H1 (cell line): ENCODE measurements at regions not wholly inside any gene's neighbourhood (a gene's known extent, or its start where the extent isn't known, plus 50 kb on each side); places are given as distances from the start of the nearest gene placed in this dataset.

Experiments used
- CTCF ChIA-PET: fragments of 300-600 bp; sonication (Branson Sonifier 250); formaldehyde crosslinking; loops from one replicate; lab custom pipeline; 2021; ENCODE audit not compliant: partially characterized antibody; lab: Charles Lee
- POLR2A ChIA-PET: fragments of 300-600 bp; sonication (Branson Sonifier 250); formaldehyde crosslinking; loops from one replicate; lab custom pipeline; 2021; ENCODE audit warnings: inconsistent platforms; ENCODE audit not compliant: partially characterized antibody; lab: Charles Lee
- DNase-seq, 2 experiments: peaks; one replicate each; pipeline versions ENCODE4 v3.0.0 to v3.0.0-alpha.2; 2010 to 2022; ENCODE audit warnings: low spot score in 2 of 2, low read depth in 1 of 2, mixed read lengths in 1 of 2
- FAIRE-seq: peaks from 2 replicates; lab custom pipeline; 2011; peaks lifted over from hg19 to GRCh38; lab: Jason Lieb, UNC
- H2AFZ ChIP-seq: 2 replicates; pipeline ENCODE4 v1.8.1; 2012; ENCODE audit warnings: low read length, inconsistent platforms
- H2AK5ac ChIP-seq: 2 replicates; pipeline ENCODE4 v1.6.1; 2013; ENCODE audit warnings: low read depth, low read length
- H2BK120ac ChIP-seq: replicated peaks from 2 replicates; pipeline ENCODE3; 2013; ENCODE audit warnings: low read depth, low read length, inconsistent platforms
- H2BK12ac ChIP-seq: 2 replicates; pipeline ENCODE4 v1.6.1; 2013; ENCODE audit warnings: low read depth, low read length
- H2BK15ac ChIP-seq: 2 replicates; pipeline ENCODE4 v1.6.1; 2013; ENCODE audit warnings: low read length
- H2BK20ac ChIP-seq: 2 replicates; pipeline ENCODE4 v1.6.1; 2013; ENCODE audit warnings: low read length
- H2BK5ac ChIP-seq: 2 replicates; pipeline ENCODE4 v1.6.1; 2013; ENCODE audit warnings: low read depth, low read length
- H3K14ac ChIP-seq: 2 replicates; pipeline ENCODE4 v1.6.1; 2013; ENCODE audit warnings: inconsistent platforms; ENCODE audit not compliant: insufficient read length
- H3K18ac ChIP-seq: 2 replicates; pipeline ENCODE4 v1.6.1; 2013; ENCODE audit warnings: low read length; ENCODE audit errors: extremely low read depth
- H3K23ac ChIP-seq: 2 replicates; pipeline ENCODE4 v1.6.1; 2013; ENCODE audit warnings: inconsistent platforms; ENCODE audit not compliant: insufficient read length
- H3K23me2 ChIP-seq: 2 replicates; pipeline ENCODE4 v1.6.1; 2013; ENCODE audit warnings: low read depth, low read length
- H3K27ac ChIP-seq: 2 replicates; pipeline ENCODE4 v1.6.1; 2011; ENCODE audit warnings: low read depth, low read length, inconsistent platforms
- H3K27me3 ChIP-seq, 4 experiments: replicated peaks in 1 of 4; 1 replicate in 1 of 4; 2 replicates in 3 of 4; pipeline versions ENCODE4 v1.6.1 to v1.8.1; 2011 to 2013; ENCODE audit warnings: low read length in 3 of 4, mild to moderate bottlenecking in 3 of 4, inconsistent platforms in 2 of 4, mixed read lengths in 2 of 4, moderate library complexity in 1 of 4; ENCODE audit not compliant: control insufficient read depth in 3 of 4, insufficient read depth in 3 of 4; ENCODE audit errors: extremely low read depth in 1 of 4
- H3K36me3 ChIP-seq, 4 experiments: 2 replicates each; pipeline versions ENCODE4 v1.6.1 to v1.8.1; 2011 to 2013; ENCODE audit warnings: mild to moderate bottlenecking in 4 of 4, low read length in 3 of 4, moderate library complexity in 2 of 4, control low read depth in 1 of 4, inconsistent platforms in 1 of 4; ENCODE audit not compliant: insufficient read depth in 4 of 4, control insufficient read depth in 2 of 4
- H3K4ac ChIP-seq: replicated peaks from 2 replicates; pipeline ENCODE3; 2013; ENCODE audit warnings: low read length, low read depth, mixed read lengths, inconsistent platforms; ENCODE audit not compliant: insufficient read length
- H3K4me1 ChIP-seq, 4 experiments: replicated peaks in 1 of 4; 1 replicate in 1 of 4; 2 replicates in 3 of 4; pipeline versions ENCODE4 v1.6.1 to v1.8.1; 2011 to 2013; ENCODE audit warnings: low read length in 3 of 4, inconsistent platforms in 2 of 4, mixed read lengths in 1 of 4; ENCODE audit not compliant: insufficient read depth in 4 of 4, control insufficient read depth in 3 of 4
- H3K4me2 ChIP-seq, 2 experiments: 2 replicates each; pipeline versions ENCODE4 v1.6.1 to v1.8.1; 2011 to 2013; ENCODE audit warnings: low read depth in 2 of 2, low read length in 2 of 2, control low read depth in 1 of 2, inconsistent platforms in 1 of 2, mild to moderate bottlenecking in 1 of 2; ENCODE audit not compliant: insufficient read depth in 1 of 2
- H3K4me3 ChIP-seq, 4 experiments: fragments of 200-600, 300-600 bp in 1 of 4; sonication (generic), shearing (Covaris generic), sonication (Bioruptor Twin) in 1 of 4; 2 replicates each; pipeline versions ENCODE4 v1.5.1 to v1.8.1; 2011 to 2016; ENCODE audit warnings: low read length in 4 of 4, low read depth in 3 of 4, control low read depth in 2 of 4, inconsistent platforms in 2 of 4, mild to moderate bottlenecking in 2 of 4, mixed read lengths in 1 of 4, moderate library complexity in 1 of 4; ENCODE audit not compliant: insufficient read depth in 2 of 4; ENCODE audit errors: extremely low read depth in 1 of 4
- H3K56ac ChIP-seq: replicated peaks from 2 replicates; pipeline ENCODE3; 2013; ENCODE audit warnings: low read depth, mild to moderate bottlenecking, mixed read lengths, low read length, inconsistent platforms; ENCODE audit not compliant: insufficient read length
- H3K79me1 ChIP-seq: 2 replicates; pipeline ENCODE4 v1.6.1; 2013; ENCODE audit warnings: low read depth, low read length, control low read depth
- H3K79me2 ChIP-seq, 2 experiments: 2 replicates each; pipeline versions ENCODE4 v1.6.1 to v1.8.1; 2012 to 2013; ENCODE audit warnings: low read length in 2 of 2, mild to moderate bottlenecking in 2 of 2, inconsistent platforms in 1 of 2; ENCODE audit not compliant: insufficient read depth in 2 of 2, control insufficient read depth in 1 of 2
- H3K9ac ChIP-seq, 4 experiments: replicated peaks in 1 of 4; 1 replicate in 1 of 4; 2 replicates in 3 of 4; pipeline versions ENCODE4 v1.6.1 to v1.8.1; 2011 to 2013; ENCODE audit warnings: low read depth in 3 of 4, low read length in 3 of 4, control low read depth in 2 of 4, mild to moderate bottlenecking in 2 of 4, moderate library complexity in 2 of 4, inconsistent platforms in 1 of 4; ENCODE audit errors: extremely low read depth in 1 of 4
- H3K9me3 ChIP-seq, 2 experiments: 2 replicates each; pipeline versions ENCODE4 v1.6.1 to v1.8.1; 2012 to 2013; ENCODE audit warnings: mild to moderate bottlenecking in 2 of 2, moderate library complexity in 2 of 2, control low read depth in 1 of 2, inconsistent platforms in 1 of 2, low read depth in 1 of 2, low read length in 1 of 2, mixed read lengths in 1 of 2; ENCODE audit not compliant: insufficient read depth in 2 of 2
- H4K20me1 ChIP-seq, 2 experiments: replicated peaks in 1 of 2; 2 replicates each; pipeline versions ENCODE3 to v1.8.1; 2011 to 2013; ENCODE audit warnings: inconsistent platforms in 2 of 2, low read length in 2 of 2, mild to moderate bottlenecking in 1 of 2; ENCODE audit not compliant: insufficient read depth in 2 of 2, control insufficient read depth in 1 of 2
- H4K5ac ChIP-seq: 2 replicates; pipeline ENCODE4 v1.6.1; 2013; ENCODE audit warnings: low read length, low read depth, mixed read lengths, inconsistent platforms; ENCODE audit not compliant: insufficient read length
- H4K8ac ChIP-seq: 2 replicates; pipeline ENCODE4 v1.8.0; 2013; ENCODE audit warnings: mild to moderate bottlenecking, moderate library complexity, low read length, inconsistent platforms; ENCODE audit not compliant: insufficient read depth; ENCODE audit errors: extremely low read depth
- H4K91ac ChIP-seq: replicated peaks from 2 replicates; pipeline ENCODE3; 2013; ENCODE audit warnings: low read length, mixed read lengths, inconsistent platforms; ENCODE audit not compliant: insufficient read length
- GABPA ChIP-seq: IDR thresholded peaks from 2 replicates; pipeline ENCODE4 v1.6.1; 2011; ENCODE audit warnings: mild to moderate bottlenecking, low read length, moderate library complexity, borderline replicate concordance; ENCODE audit not compliant: insufficient read depth
- RAD21 ChIP-seq, 2 experiments: IDR thresholded peaks in 1 of 2; conservative IDR thresholded peaks in 1 of 2; 2 replicates each; pipeline ENCODE4 v1.6.1; 2011; ENCODE audit warnings: low read depth in 2 of 2, low read length in 2 of 2, improper control_type of control experiment in 1 of 2, inconsistent platforms in 1 of 2, mild to moderate bottlenecking in 1 of 2, moderate library complexity in 1 of 2
- WGBS, 2 experiments: shearing (Covaris generic) in 1 of 2; methylation state at CpG; one replicate each; pipeline versions ENCODE4 v1.1.6 to v1.1.7; 2013 to 2015; ENCODE audit warnings: low lambda C conversion rate in 2 of 2, mixed read lengths in 2 of 2, inconsistent platforms in 1 of 2, low coverage in 1 of 2, missing lambda C conversion rate in 1 of 2; ENCODE audit not compliant: insufficient replicate concordance in 2 of 2, insufficient coverage in 1 of 2, insufficient read length in 1 of 2; ENCODE audit errors: extremely low coverage in 1 of 2, missing lambda C conversion rate in 1 of 2; 5-methylcytosine and 5-hydroxymethylcytosine counted together
- TF ChIP-seq, protein P1 (sequence below), 3 experiments: IDR thresholded peaks; 1 replicate in 2 of 3; 2 replicates in 1 of 3; pipeline versions ENCODE4 v1.5.1 to v1.6.1; 2011; ENCODE audit warnings: low read length in 3 of 3, mild to moderate bottlenecking in 3 of 3, inconsistent platforms in 2 of 3, low read depth in 1 of 3, moderate library complexity in 1 of 3; ENCODE audit not compliant: insufficient read depth in 1 of 3; ENCODE audit errors: control extremely low read depth in 1 of 3

DNA sequence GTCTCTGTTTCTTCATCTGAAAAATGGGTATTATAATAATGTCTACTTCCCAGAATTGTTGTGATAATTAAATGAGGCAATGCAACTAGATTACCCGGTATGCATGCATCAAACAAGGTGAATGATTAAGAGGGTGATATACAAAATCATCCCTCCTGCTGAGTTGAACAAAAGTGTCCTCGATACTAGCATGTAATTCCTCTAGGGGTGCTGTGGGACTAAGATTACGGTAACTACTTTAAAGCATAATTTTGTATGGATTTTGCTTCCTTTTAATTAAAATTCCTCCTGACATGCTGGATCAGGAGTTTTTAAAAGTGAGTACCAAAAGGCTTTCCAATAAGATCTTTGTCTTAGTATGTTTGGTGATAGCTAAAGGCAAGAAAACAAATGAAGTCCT lies 98.7 kb upstream of the PRMT6 start:
- H4K5ac ChIP-seq, result no peak overlapping the region
- no peak overlapping the region for H3K4ac ChIP-seq
- no peak for TF ChIP-seq GABPA
- TF ChIP-seq, protein P1, sequence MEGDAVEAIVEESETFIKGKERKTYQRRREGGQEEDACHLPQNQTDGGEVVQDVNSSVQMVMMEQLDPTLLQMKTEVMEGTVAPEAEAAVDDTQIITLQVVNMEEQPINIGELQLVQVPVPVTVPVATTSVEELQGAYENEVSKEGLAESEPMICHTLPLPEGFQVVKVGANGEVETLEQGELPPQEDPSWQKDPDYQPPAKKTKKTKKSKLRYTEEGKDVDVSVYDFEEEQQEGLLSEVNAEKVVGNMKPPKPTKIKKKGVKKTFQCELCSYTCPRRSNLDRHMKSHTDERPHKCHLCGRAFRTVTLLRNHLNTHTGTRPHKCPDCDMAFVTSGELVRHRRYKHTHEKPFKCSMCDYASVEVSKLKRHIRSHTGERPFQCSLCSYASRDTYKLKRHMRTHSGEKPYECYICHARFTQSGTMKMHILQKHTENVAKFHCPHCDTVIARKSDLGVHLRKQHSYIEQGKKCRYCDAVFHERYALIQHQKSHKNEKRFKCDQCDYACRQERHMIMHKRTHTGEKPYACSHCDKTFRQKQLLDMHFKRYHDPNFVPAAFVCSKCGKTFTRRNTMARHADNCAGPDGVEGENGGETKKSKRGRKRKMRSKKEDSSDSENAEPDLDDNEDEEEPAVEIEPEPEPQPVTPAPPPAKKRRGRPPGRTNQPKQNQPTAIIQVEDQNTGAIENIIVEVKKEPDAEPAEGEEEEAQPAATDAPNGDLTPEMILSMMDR (IDR thresholded peaks at IDR 0.05; ENCODE audit: control extremely low read depth in 1 of 3, insufficient read depth in 1 of 3, low read depth in 1 of 3, low read length in 3 of 3), result peak in 1 of 3 experiments; percentile 38; a peak in 1 of 4 replicates
- peak; percentile 30 to 42 for TF ChIP-seq RAD21 (IDR thresholded peaks at IDR 0.05 in 1 of 2, conservative IDR thresholded peaks at IDR 0.05 in 1 of 2; ENCODE audit: low read depth in 2 of 2, low read length in 2 of 2)
- TF ChIP-seq, all 59 proteins: peak for 2
- no peak overlapping the region for H2BK20ac ChIP-seq
- H3K23ac ChIP-seq, result no peak overlapping the region
- H4K20me1 ChIP-seq, result no peaks in the 10 kb centered on the region
- no peak overlapping the region for H2BK5ac ChIP-seq
- H3K56ac ChIP-seq, result no peak overlapping the region
- DNase-seq (no peak), FAIRE-seq (no peak)
- no peak overlapping the region for H3K18ac ChIP-seq
- H2BK12ac ChIP-seq, result no peak overlapping the region
- H3K23me2 ChIP-seq, result no peaks in the 10 kb centered on the region
- H2AFZ ChIP-seq, result no peak overlapping the region
- no peak overlapping the region for H3K4me3 ChIP-seq
- no peak overlapping the region for H2BK15ac ChIP-seq
- no peak overlapping the region for H3K9ac ChIP-seq
- H3K79me2 ChIP-seq, result no peaks in the 10 kb centered on the region
- H3K27me3 ChIP-seq, result no peaks in the 10 kb centered on the region
- no peak overlapping the region for H2BK120ac ChIP-seq
- ChIA-PET POLR2A (no interaction called here), CTCF (interaction anchor here (1.0 to 2.3 kb wide), 4 partner anchors 8 to 16 kb away, joined by 3 to 11 read pairs (median 6); no protein-coding TSS in a partner anchor)
- no peak overlapping the region for H4K91ac ChIP-seq
- H3K4me1 ChIP-seq, result peaks cover 0 to 7% (median 3%) of the 10 kb centered on the region in 4 experiments; a peak in 2 of 7 replicates
- H4K8ac ChIP-seq, result no peak overlapping the region
- H3K9me3 ChIP-seq, result no peaks in the 10 kb centered on the region
- H3K14ac ChIP-seq, result no peak overlapping the region
- H3K79me1 ChIP-seq, result no peaks in the 10 kb centered on the region
- no peak overlapping the region for H3K4me2 ChIP-seq
- H2AK5ac ChIP-seq, result no peak overlapping the region
- H3K36me3 ChIP-seq, result no peaks in the 10 kb centered on the region
- WGBS, 2 experiments, result 80% methylated on average over 3 of the region's 3 CpGs; no CpG with 5 or more reads in 1 of the 2 experiments
- no peak overlapping the region for H3K27ac ChIP-seq
